ENCODE measurements at regions not wholly inside any gene's neighbourhood (a gene's known extent, or its start where the extent isn't known, plus 50 kb on each side); places are given as distances from the start of the nearest gene placed in this dataset.
A peak's percentile ranks its signal among the peaks of the same experiment; 100 is the strongest.
"Not testable (repeated sequence)": the region's sequence is repeated elsewhere in the genome, so short reads cannot be mapped to it uniquely, and the experiment has no call there.

DNA sequence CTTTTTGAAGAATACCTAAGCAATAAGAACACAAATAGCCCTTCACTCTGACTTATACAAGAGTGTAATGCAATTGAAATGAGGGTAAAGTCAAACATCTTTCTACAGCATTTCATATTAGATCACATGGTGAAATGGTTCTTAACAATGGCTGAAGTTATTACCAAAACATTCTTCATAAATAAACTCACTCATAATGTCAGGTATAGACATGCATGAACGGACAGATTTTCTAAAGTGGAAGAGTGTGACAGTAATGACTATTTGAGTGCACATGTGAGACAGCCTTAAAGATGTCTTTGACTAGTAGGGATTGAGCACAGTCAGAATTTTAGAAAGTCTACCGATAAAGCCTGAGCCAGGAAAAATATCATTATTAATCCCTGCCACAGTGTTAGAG is 471.0 kb downstream of the ZPLD1 start:
- DNase-seq (ENCODE audit: low read depth in 2 of 2) = no peak

DNA sequence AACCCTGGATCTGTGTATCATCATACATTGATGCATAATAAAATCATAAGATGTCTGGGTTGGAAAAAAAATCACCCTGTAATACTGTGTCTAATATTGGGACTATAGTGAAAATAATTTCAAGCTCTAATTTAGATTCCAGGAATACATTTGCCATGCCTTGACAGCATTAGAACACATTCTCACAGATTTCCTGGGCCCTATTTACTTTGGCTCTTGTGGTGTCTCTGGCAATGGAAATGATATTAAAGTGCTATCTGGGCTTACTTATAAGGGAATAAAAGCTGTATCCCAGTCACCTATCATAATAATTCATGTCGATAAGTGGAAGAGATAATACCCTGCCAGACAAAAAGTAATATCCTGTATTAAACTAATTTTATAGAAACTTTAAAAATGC is 472.0 kb downstream of the ZPLD1 start:
- DNase-seq (ENCODE audit: low read depth in 2 of 2) = no peak

DNA sequence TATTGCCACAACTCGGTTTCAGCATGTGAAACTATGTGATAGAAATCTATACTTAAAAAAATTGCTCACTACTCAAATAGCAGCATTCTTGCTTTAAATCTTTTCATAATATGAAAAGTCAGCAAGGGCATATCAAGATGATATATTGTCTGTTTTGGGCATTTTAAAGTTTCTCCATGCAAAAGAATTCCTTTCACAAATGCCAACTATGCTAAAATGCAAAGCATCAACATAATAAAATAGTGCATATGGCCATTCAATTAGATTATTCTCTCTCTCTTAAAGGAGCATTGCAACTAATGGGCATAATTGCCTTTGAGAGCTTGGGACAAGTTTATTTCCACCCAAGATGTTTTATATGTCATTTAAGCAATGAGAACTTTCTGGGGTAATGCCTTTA is 475.1 kb downstream of the ZPLD1 start:
- no peak for DNase-seq (ENCODE audit: low read depth in 2 of 2)

DNA sequence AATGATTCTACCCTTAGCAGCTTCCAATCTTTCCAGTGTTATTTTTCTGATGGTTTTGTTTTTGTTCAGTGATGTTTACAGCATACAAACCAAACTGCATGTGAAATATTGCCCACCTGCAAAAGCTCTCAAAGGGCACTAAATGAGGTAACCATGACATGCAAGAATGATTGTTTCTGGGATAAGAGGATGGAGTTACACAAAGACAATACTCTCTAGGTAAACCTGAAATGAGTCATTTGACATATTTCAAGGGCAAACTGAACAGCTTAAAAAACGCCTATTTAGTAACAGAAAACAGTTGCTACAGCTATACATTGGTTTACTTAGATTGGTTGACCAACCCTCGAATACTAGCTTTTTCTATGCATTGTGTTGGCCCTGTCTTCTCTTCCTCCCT is 481.7 kb downstream of the ZPLD1 start:
- no peak for DNase-seq (ENCODE audit: low read depth in 2 of 2)

DNA sequence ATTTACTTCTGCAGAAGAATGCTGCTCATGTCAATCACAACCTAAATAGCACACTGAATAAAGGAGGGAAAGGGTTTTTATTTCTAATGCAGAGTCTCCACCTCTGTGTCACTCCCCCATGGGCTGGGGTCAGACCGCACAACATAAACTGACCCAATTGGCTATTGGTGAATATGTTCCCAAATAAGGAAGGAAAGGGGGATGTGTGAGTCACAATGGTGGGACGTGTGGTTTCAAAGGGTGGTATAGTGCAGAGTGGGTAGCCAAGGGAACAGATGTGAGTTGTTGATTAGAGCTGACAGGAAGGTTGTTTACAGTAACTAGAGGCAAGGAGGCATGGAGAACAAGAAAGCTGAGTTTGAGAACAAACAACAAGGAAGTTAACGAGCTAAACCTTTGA is 491.8 kb downstream of the ZPLD1 start:
- no peak for DNase-seq (ENCODE audit: low read depth in 2 of 2)

DNA sequence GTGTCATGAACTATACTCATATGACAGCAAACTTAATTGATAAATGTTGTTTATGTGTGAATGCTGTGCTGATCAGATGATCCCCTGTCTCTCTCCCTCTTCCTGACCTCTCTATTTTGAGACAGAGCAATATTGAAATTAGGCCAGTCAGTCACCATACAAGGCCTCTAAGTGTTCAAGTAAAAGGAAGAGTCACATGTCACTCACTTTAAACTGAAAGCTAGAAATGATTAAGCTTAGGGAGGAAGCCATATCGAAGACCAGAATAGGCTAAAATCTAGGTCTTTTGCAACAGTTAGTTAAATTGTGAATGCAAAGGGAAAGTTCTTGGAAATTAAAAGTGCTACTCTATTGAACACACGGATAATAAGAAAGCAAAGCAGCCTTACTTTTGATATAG is 498.6 kb downstream of the ZPLD1 start:
- no peak for DNase-seq (ENCODE audit: low read depth in 2 of 2)

DNA sequence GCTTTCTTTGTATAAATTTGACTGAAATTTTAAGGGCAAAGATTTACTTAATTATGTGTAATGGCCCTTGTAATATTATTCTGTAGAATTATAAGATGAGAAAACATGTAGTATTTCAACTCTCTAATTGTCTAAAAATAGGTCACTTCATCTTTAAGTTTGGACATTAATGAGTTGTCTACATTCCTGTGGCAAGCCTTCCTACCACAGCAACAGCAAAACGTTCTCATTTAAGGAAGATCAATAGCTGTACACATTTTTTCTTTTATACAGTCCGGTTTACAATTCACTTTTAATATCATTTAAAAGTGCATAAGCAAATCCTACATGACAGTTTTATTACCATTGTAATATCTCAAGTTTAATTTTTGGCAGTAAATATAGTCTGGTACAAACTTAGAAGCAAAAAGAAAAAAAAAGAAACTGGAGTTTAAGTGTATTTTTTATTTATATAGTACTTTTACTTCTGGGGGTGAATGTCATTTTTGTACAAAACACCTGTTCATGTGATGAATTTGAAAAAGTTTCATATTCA is 501.8 kb downstream of the ZPLD1 start:
- DNase-seq (ENCODE audit: low read depth in 2 of 2) = no peak

DNA sequence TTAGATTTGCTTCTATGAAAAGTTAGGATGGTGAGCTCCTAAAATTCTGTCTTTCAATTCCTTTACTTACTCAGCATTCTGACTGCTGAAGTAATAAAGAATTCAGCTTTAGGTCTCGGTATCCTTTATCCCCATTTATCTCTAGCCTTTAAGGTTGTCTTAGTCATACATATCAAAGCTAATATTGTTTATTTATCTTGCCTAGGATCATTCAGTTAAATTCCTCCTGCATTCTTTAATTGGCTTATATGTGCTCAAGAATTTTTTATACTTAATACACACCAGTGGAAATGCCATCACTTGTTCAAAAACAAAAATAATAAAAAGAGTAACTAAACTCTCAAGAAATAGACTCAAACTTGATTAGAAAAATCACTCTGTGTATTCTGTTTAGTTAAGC is 507.0 kb downstream of the ZPLD1 start:
- no peak for DNase-seq (ENCODE audit: low read depth in 2 of 2)

DNA sequence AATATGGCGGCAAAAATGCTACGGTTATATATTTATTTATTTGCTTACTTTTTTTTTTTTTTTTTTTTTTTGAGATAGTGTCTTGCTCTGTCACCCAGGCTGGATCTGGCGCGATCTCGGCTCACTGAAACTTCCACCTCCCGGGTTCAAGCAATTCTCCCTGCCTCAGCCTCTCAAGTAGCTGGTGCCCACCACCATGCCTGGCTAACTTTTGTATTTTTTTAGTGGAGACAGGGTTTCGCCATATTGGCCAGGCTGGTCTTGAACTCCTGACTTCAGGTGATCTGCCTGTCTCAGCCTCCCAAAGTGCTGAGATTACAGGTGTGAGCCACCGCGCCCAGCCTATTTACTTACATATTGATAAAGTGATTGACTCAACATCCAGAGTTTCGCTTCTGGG is 511.6 kb downstream of the ZPLD1 start:
- not testable (repeated sequence) for DNase-seq (ENCODE audit: low read depth in 2 of 2)

DNA sequence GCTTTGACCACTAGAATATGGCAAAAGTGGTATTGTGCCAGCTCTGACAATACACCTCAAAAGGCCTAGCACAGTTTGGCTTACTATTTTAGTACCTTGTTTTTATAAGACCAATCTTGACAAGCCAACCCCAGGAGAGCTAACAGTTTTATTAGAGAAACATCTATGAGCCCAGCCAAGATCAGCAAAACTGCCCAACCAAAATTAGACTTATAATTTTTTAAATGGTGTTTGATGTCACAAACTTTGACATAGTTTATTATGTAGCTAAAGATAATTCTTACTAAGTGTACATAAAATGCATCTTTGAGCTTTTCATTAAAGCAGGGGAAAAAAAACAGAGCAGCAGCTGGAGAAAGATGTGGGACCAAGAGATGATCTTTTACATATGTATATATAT is 537.5 kb downstream of the ZPLD1 start:
- no peak for DNase-seq (ENCODE audit: low read depth in 2 of 2)

DNA sequence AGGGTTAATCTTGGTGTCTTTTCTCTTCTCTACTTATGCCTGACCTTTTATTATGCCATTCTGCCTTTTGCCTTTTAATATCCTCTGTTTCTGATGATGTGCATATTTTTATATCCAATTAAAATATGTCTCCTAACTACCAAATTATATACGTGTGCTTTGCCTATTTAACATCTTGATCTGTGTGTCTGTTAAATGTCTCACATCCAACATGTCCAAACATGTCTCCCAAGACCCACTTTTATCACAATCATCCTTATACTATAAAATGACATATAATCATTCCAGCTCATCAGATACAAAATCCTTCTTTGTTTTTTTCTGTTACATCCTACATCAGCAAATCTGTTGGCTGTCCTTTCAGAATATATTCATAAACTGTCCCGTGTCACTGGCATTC is 539.5 kb downstream of the ZPLD1 start:
- no peak for DNase-seq (ENCODE audit: low read depth in 2 of 2)

DNA sequence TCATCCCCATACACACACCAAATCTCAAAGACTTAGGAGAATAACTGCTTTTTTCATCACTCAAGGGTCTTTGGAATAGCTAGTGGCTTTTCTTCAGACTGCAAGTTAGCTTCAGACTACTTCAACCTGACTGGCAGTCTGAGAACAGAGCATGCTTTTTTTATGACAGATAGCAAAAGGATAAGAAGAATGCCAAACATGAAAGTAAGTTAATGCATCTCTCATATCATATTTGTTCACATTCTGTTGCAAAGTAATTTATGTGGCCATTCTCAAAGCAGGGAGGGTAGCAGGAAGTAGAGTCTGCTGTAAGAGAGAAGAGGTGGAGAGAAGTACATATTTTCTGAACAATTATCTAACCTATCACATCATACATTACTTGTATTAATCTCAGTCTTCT is 544.4 kb downstream of the ZPLD1 start:
- DNase-seq (ENCODE audit: low read depth in 2 of 2) = no peak

DNA sequence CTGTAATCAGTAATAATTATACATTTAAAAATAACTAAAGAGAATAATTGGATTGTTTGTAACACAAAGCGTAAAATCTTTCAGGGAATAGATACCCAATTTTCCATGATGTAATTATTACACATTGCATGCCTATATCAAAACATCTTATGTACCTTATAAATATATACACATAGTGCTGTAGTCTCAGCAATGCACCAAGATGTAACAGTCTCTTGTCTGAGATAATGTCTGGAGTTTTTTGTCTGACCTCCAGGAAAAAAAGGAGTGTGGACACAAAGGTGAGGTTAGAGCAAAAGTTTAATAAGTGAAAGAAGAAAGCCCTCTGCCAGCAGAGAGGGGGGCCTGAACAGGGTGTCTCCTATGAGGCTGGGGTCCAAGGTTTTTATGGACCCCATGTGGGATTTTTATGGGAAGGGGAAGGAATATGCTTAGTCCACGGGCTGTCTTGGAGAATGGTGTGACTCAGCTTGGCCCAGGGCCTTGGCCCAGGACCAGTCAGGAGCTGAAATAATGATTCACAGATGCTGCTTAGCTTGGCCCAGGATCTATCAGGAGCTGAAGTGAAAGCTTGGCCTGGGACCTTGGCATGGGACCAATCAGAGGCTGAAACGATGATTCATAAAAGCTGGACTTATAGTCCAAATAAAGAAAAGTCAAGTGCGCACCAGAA is 545.0 kb downstream of the ZPLD1 start:
- peak; percentile 37 to 47 for DNase-seq (ENCODE audit: low read depth in 2 of 2)

DNA sequence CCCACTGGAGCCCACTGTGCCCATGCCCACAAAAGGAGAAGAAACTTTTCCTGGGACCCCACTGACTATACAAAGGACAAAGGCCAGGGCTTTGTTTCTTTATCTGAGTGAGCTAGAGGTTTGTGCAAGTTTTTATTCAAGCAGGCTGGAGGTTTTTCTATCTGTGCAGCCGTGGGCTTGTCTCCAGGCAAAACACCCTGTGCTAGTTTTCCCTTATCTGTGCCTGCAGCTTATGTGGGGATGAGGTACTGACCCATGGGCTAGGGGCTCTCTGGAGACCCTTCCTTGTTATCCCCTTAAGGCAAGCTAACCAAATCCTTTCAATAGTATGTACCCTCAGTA is 545.5 kb downstream of the ZPLD1 start:
- no peak for DNase-seq (ENCODE audit: low read depth in 2 of 2)

DNA sequence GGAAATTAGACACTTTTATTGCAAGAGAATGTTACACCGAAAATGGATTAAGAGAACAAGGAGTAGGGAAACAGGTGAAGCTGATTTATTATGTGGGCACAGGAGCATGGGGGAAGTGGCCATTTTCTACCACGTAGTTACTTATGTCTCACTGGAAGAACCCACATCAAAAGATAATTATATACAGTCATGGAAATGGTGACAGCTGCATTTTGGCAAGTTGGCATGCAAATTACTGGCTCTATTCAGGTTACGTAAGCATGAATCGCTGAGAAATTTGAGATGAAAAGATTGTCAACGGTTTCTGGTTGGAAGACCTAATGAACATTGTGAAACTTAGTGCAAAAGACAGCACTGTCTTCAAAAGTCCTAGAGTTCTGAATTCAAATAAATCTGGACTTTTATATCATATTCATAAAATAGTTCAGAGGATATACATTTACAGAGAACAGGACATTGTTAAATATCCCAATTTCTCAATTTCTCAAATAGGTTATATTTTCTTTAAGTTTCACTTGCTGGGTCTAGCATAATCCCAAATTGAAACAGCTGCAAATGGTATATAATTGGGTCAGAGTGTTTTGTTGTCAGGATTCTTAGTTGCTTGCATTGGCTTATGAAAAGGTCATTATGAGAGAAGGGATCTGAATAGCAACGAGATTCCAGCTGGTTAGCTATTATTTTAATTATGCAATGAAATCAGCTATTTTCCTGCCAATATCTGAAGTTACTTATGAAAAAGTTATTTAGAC is 567.8 kb downstream of the ZPLD1 start:
- DNase-seq (ENCODE audit: low read depth in 2 of 2) = no peak

DNA sequence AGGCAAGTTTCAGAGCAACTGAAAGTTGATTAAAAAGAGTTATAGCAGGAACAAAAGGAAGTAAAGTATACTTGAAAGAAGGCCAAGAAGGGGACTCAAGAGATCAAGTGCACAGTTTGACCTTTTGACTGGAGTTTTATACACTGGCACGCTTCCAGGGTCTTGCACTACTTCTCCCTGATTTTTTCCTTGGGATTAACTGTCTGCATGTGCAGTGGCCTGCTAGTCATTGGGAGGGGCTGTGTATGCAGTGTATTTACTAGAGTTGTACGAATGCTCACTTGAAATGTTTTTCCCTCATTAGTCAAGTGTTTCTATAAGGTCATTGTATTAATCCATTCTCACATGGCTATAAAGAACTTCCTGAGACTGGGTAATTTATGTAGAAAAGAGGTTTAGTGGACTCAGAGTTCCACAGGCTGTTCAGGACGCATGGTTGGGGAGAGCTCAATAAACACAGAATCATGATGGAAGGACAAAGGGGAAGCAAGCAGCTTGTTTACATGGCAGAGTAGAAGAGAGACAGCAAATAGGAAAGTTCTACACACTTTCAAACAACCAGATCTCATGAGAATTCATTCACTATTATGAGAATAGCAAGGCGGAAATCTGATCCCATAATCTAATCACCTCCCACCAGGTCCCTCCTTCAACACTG is 571.8 kb downstream of the ZPLD1 start:
- no peak for DNase-seq (ENCODE audit: low read depth in 2 of 2)

DNA sequence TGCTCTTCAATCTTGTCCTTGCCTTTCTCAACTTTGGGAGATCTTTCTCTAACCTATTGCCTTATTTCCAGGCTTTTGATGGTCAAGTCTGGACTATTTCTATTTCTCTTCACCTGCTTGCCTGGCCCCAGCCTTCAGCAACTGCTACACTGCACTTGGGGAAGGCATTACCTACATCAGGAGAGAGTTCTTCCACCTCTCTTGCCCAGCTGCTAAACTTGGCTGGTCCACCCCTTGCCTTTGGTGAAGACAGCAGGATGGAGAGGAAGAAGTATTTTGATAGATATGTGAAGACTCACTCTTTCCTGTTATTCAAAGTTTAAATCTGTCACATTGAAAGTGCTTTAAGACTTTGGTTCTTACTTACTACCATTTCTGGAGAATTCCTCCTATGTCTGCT is 574.8 kb downstream of the ZPLD1 start:
- DNase-seq (ENCODE audit: low read depth in 2 of 2) = no peak

DNA sequence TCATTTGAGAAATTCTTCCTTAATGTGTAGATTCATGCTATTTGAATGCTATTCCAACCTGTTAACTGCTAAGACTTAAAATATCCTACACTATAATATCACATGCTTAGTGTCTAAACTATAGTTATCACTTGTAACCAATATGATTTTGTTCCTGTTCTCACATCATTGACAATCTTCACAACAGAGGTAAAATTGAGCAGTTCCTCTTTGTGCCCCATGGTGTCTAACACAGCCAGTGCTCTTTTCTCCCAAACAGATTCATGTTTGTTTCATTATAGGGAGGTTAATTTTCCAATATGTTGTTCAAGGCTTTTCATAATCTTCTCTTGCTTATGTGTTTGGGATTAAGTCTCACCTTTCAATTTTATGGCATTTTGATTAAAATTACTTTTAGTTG is 591.1 kb downstream of the ZPLD1 start:
- no peak for DNase-seq (ENCODE audit: low read depth in 2 of 2)

DNA sequence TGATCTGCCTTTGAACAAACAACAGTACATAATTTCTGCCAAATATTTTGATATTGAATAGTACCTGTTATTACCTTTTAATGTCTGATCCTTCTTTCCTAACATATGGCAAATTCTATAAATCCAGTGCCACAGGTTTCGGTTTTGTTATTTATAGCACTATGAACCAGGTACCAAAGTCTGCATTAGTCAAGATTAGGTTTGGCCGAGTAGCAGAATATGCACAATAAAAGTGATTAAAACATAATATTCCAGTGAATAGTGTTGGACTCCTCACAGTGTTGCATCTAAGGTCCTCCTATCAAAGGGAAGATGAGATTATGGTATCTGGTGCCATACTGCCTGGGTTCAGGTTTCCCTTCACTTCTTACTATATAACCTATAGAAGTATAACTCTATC is 599.0 kb downstream of the ZPLD1 start:
- DNase-seq (ENCODE audit: low read depth in 2 of 2) = no peak

DNA sequence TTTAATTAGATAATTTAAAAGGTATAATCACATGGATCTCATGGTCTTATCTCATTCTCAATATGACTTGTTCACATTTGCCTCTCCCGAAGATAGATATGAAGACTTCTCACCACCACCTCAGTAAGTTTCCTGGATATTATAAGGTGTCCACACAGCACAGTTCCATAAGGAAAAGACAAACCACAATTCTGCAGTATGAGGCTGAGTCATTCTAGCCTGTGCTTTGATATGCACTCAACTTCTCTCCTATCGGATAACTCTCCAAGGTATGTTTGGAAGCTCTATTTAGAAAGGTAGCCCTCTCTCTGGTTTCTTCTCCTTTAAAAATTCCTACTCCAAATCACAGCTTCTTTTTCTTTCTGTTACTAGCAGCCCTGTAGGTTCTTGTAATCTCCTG is 612.8 kb downstream of the ZPLD1 start:
- no peak for DNase-seq (ENCODE audit: low read depth in 2 of 2)

DNA sequence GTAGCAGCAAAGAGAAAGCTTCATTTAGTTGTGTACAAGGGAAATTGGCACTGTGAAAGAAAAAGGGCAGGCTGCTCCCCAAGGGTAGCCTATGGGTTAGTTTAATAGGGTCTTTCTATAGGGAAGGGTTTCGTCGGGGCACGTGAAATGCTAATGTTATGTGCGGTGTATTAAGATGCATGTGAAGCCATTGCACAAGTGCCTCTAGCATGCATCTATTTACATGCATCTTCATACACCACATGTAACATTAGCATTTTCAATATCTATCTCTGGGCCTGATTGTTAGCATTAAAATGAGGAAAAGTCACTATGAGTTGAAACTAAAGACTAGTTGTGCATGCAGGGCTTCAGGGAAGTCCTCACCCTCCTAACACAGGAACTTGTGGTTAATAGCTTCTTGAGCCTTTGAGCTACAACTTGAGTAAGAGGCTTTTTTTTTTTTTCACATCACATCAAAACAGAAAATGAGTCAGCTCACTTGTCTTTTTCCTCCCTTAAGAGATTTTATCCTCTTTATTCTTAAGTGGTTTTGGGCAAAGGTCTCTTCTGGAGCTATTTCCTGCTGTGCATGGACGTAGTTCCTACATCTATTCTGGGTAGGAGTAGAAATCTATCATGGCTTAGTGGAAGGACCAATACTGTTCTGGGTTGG is 613.4 kb downstream of the ZPLD1 start:
- DNase-seq (ENCODE audit: low read depth in 2 of 2) = no peak

DNA sequence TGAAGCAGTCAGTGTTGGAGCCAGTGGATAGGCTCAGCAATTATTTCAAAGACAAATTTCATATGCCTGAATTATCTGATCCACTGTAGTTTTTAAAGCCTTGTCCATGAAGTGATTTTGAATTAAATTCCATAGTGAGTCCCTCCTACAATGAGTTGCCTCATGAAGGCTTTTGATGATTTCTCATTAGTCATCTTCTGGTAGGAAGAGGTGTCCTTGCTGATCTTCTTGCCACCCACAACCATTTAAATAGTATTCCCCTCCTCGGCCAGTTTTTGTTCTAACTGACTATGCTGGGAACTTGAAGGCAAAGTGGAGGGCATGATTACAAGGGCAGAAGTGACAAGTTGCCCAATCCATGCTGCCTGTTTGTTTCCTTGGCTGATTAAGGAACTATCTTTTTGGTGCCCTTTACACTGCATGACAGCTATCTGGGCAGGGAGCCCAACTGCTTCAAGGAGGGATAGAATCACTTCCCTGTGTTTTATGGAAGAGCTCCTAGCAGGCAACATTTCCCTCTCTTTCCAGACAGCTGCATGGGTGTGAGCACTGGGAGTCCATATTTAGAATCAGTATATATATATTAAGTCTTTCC is 617.5 kb downstream of the ZPLD1 start:
- no peak for DNase-seq (ENCODE audit: low read depth in 2 of 2)

Data from lung microvascular endothelial cell (primary cell).